ENCODE measurements at regions not wholly inside any gene's neighbourhood (a gene's known extent, or its start where the extent isn't known, plus 50 kb on each side); places are given as distances from the start of the nearest gene placed in this dataset.
"Not testable (repeated sequence)": the region's sequence is repeated elsewhere in the genome, so short reads cannot be mapped to it uniquely, and the experiment has no call there.

GRCh38 chr5:87524217-87524616 is 111.5 kb upstream of the CCNH start:
- intact Hi-C loops (cut with micrococcal nuclease): no loop called here
- ATAC-seq: no peak

DNA sequence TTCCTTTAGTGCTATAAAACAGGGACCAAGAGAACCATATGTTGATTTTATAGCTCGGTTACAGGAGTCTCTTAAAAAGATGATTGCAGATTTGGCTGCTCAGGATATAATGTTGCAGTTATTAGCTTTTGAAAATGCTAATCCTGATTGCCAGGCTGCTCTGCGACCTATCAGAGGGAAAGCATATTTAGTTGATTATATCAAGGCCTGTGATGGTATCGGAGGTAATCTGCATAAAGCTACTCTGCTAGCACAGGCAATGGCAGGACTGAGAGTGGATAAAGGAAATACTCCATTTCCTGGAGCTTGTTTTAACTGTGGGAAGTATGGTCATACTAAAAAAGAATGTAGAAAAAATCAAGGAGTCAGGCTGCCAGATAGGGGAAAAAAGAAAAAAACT is 99.0 kb upstream of the CCNH start:
- intact Hi-C loops (cut with micrococcal nuclease); DNase-seq; ATAC-seq: not testable (repeated sequence)

More at GRCh38 chr5:87524217-87524616, 111.5 kb upstream of the CCNH start:
- no peak for DNase-seq

- ATAC-seq (no peak), DNase-seq (no peak)
- intact Hi-C loops (cut with micrococcal nuclease): no loop called here
These were observed 90.3 kb upstream of the CCNH start for GRCh38 chr5:87503004-87503403.

DNA sequence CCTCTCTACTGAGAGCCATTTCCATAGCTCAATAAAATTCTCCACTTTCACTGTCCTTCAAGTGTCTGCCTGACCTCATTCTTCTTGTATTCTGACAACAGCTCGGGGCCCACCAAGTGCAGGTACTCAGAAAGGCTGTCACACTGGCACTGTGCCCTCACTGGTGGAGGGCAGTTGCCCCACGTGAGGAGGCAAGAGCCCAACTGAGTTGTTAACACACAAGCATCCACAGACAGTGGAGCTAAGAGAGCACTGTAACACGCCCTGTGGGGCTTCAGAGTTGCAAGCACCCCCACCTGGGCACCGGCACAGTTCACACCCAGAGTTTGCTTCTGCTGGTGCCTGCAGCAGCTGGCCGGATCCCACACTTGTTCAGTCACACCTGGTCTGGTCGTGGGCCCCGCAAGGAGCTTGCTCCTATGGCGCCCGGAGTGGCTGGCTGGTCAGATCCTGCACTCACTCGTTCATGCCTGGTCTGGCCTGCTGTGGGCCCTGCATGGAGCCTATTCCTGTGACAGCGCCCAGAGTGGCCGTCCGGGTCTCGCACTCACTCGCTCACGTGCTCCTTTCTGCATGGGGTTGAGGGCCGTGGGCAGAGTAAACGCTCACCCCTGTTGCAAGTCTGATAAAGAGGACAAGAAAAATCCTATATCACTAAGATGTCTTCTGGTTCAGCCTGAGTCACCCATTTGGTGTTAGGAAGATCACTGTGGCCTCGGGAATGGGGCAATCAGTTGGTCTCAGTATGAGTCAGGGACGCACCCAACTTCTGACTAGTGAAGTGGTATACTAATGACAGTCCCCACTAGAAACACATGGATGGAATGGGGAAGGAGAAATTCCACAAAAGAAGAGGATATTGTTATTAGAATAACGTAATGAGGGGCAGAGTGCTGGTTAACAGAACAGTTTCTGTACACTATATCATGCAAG is 87.0 kb upstream of the CCNH start:
- DNase-seq: no peak
- intact Hi-C loops (cut with micrococcal nuclease): no loop called here
- ATAC-seq: no peak

Data from left ventricle myocardium superior (tissue), 1 donor.